OCI-LY7 (cell line): ENCODE measurements at regions not wholly inside any gene's neighbourhood (a gene's known extent, or its start where the extent isn't known, plus 50 kb on each side); places are given as distances from the start of the nearest gene placed in this dataset.

Experiments
- BruUV-seq: library from RNA; stranded (reverse); fragments of 400-500 nt; replicated peaks from 2 replicates; lab custom pipeline; 2021; lab: Mats Ljungman, UMichigan
- CTCF ChIA-PET: fragments of 300-600 bp; sonication (Branson Sonifier 250); formaldehyde crosslinking; loops from one replicate; lab custom pipeline; 2022; ENCODE audit warnings: antibody characterized with exemption; ENCODE audit not compliant: unreplicated experiment; lab: Charles Lee
- POLR2A ChIA-PET: fragments of 300-600 bp; sonication (Branson Sonifier 250); formaldehyde crosslinking; loops from one replicate; lab custom pipeline; 2022; ENCODE audit warnings: antibody characterized with exemption; lab: Charles Lee
- DNase-seq: peaks from one replicate; pipeline ENCODE4 v3.0.0-alpha.2; 2015; ENCODE audit warnings: low spot score
- H2AFZ ChIP-seq: fragments of 200-600 bp; sonication (generic), shearing (Covaris generic); 2 replicates; pipeline ENCODE4 v1.6.1; 2014; ENCODE audit warnings: mild to moderate bottlenecking, antibody characterized with exemption, low read length, moderate library complexity
- H3K27ac ChIP-seq: fragments of 200-600 bp; sonication (generic); 2 replicates; pipeline ENCODE4 v1.5.1; 2014; ENCODE audit warnings: mixed run types, low read depth, mild to moderate bottlenecking, moderate library complexity, low read length, inconsistent platforms; ENCODE audit not compliant: poor library complexity, severe bottlenecking
- H3K36me3 ChIP-seq: fragments of 200-600 bp; sonication (generic); 2 replicates; pipeline ENCODE4 v1.6.1; 2014; ENCODE audit warnings: mild to moderate bottlenecking, antibody characterized with exemption, low read length, moderate library complexity, mixed read lengths; ENCODE audit not compliant: insufficient read depth
- H3K4me1 ChIP-seq: fragments of 200-600 bp; sonication (generic); 2 replicates; pipeline ENCODE4 v1.5.1; 2014; ENCODE audit warnings: mild to moderate bottlenecking, low read length; ENCODE audit not compliant: insufficient read depth, poor library complexity, severe bottlenecking
- H3K4me2 ChIP-seq: fragments of 200-600 bp; sonication (generic); 2 replicates; pipeline ENCODE4 v1.6.1; 2014; ENCODE audit warnings: mild to moderate bottlenecking, low read length
- H3K4me3 ChIP-seq: fragments of 200-600 bp; sonication (generic); 2 replicates; pipeline ENCODE4 v1.5.1; 2014; ENCODE audit warnings: mild to moderate bottlenecking, low read depth, low read length; ENCODE audit not compliant: poor library complexity, severe bottlenecking
- H3K79me2 ChIP-seq: fragments of 200-600 bp; sonication (generic); 2 replicates; pipeline ENCODE4 v1.6.1; 2016; ENCODE audit warnings: low read depth, mild to moderate bottlenecking, low read length, moderate library complexity, mixed read lengths; ENCODE audit not compliant: insufficient read depth
- H3K9me2 ChIP-seq: fragments of 200-600 bp; sonication (generic); 2 replicates; pipeline ENCODE4 v1.6.1; 2016; ENCODE audit warnings: mild to moderate bottlenecking, low read length, mixed read lengths; ENCODE audit not compliant: insufficient read depth
- H3K9me3 ChIP-seq: fragments of 200-600 bp; sonication (generic); 2 replicates; pipeline ENCODE4 v1.6.1; 2014; ENCODE audit warnings: mild to moderate bottlenecking, mixed run types, low read length, mixed read lengths
- H4K20me1 ChIP-seq: fragments of 200-600 bp; sonication (generic); 2 replicates; pipeline ENCODE4 v1.6.1; 2014; ENCODE audit warnings: mild to moderate bottlenecking, antibody characterized with exemption, low read length, moderate library complexity, mixed read lengths; ENCODE audit not compliant: insufficient read depth
- EZH2phosphoT487 ChIP-seq: fragments of 200-600 bp; sonication (generic); IDR thresholded peaks from 2 replicates; pipeline ENCODE4 v1.6.1; 2018; ENCODE audit warnings: low read depth, borderline replicate concordance, mild to moderate bottlenecking, mixed run types, antibody characterized with exemption, low read length, moderate library complexity, mixed read lengths
- intact Hi-C: fragments of 100-400 bp; cut with micrococcal nuclease; formaldehyde crosslinking; loops from one replicate; pipeline ENCODE4 v1.10.0; 2022; ENCODE audit not compliant: unreplicated experiment
- TF ChIP-seq, protein P1 (sequence below): fragments of 200-600 bp; sonication (generic); conservative IDR thresholded peaks from 2 replicates; pipeline ENCODE4 v1.5.1; 2014; ENCODE audit warnings: mild to moderate bottlenecking, antibody characterized with exemption, low read length, moderate library complexity, mixed read lengths

DNA sequence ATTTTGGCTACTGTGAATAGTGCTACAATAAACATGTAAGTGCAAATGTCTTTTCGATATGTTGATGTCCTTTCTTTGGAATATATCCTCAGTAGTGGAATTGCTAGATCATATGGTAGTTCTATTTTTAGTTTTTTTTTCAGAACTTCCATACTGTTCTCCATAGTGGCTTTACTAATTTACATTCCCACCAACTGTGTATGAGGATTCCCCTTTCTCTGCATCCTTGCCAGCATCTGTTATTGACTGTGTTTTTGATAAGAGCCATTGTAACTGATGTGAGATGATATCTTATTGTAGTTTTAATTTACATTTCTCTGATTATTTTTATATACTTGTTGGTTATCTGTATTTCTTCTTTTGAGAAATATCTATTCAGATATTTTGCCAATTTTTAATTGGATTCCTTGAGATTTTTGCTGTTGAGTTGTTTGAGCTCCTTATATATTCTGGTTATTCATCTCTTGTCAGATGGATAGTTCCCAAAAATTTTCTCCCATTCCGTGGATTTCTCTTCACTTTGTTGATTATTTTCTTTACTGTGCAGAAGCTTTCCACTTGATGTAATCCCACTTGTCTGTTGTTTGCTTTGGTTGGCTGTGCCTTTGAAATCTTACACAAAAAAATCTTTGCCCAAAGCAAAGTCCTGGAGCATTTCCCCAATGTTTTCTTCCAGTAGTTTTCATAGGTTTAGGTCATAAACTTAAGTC lies 532.3 kb downstream of the PID1 start:
- Histone ChIP-seq H3K36me3 (no peaks in the 10 kb centered on the region), H2AFZ (no peak overlapping the region), H3K27ac (no peak overlapping the region), H3K4me3 (no peak overlapping the region), H3K9me3 (no peaks in the 10 kb centered on the region), H3K4me1 (no peaks in the 10 kb centered on the region), H3K79me2 (no peaks in the 10 kb centered on the region), H3K9me2 (no peaks in the 10 kb centered on the region), H3K4me2 (no peak overlapping the region), H4K20me1 (no peaks in the 10 kb centered on the region)
- no peak for DNase-seq
- no TSS peak for BruUV-seq
- TF ChIP-seq, protein P1, sequence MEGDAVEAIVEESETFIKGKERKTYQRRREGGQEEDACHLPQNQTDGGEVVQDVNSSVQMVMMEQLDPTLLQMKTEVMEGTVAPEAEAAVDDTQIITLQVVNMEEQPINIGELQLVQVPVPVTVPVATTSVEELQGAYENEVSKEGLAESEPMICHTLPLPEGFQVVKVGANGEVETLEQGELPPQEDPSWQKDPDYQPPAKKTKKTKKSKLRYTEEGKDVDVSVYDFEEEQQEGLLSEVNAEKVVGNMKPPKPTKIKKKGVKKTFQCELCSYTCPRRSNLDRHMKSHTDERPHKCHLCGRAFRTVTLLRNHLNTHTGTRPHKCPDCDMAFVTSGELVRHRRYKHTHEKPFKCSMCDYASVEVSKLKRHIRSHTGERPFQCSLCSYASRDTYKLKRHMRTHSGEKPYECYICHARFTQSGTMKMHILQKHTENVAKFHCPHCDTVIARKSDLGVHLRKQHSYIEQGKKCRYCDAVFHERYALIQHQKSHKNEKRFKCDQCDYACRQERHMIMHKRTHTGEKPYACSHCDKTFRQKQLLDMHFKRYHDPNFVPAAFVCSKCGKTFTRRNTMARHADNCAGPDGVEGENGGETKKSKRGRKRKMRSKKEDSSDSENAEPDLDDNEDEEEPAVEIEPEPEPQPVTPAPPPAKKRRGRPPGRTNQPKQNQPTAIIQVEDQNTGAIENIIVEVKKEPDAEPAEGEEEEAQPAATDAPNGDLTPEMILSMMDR = no peak
- no peak for TF ChIP-seq EZH2phosphoT487
- intact Hi-C loops = no loop called here
- CTCF ChIA-PET = no interaction called here
- POLR2A ChIA-PET = no interaction called here

DNA sequence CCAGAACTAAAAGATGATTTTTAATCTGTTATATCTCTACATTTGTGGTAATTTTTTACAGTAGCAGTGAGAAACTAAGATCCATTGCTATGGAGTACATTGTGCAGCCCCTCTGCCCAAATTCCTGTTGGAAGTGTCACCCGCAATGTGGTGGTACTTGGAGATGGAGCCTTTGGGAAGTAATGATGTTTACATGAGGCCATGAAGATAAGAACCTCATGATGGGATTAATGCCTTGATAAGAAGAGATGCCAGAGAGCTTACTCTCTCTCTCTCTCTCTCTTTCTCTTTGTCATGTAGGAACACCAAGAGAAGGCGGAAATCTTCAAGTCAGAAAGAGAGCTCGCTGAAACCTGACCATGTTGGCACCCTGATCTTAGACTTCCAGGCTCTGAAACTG lies 535.4 kb downstream of the PID1 start:
- no peaks in the 10 kb centered on the region for H3K9me2 ChIP-seq
- H2AFZ ChIP-seq = no peak overlapping the region
- CTCF ChIA-PET = no interaction called here
- H3K79me2 ChIP-seq = no peaks in the 10 kb centered on the region
- BruUV-seq = no TSS peak
- TF ChIP-seq, protein P1 = no peak
- TF ChIP-seq EZH2phosphoT487 = no peak
- no peak overlapping the region for H3K4me3 ChIP-seq
- DNase-seq = no peak
- H4K20me1 ChIP-seq = no peaks in the 10 kb centered on the region
- H3K4me1 ChIP-seq = no peaks in the 10 kb centered on the region
- H3K9me3 ChIP-seq = no peaks in the 10 kb centered on the region
- intact Hi-C loops = no loop called here
- H3K36me3 ChIP-seq = no peaks in the 10 kb centered on the region
- no peak overlapping the region for H3K27ac ChIP-seq
- H3K4me2 ChIP-seq = no peak overlapping the region
- POLR2A ChIA-PET = interaction anchor here (0.8 kb wide), 1 partner anchor 10 kb away, joined by 4 read pairs; no protein-coding TSS in a partner anchor

DNA sequence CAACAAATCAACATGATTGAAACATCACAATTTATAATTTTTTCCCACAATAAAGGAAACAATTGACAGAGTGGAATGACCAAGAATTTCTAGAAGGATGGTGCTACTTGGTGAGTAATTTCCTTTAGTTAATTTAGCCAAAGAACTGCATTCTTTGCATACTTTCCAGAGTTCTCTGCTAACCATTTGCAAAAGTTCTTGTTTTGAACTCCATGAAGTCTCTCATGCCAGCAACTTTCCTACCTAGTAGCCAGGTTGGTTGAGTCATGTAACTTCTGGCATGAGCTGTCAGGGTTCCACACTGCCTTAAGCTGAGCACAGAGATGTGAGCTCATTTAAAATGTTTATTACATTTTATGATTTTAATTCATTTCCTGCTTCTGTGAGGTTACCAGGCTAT lies 539.6 kb downstream of the PID1 start:
- ChIA-PET POLR2A (interaction anchor here (0.6 kb wide), 2 partner anchors 13 to 397 kb away, joined by 3 to 4 read pairs; no protein-coding TSS in a partner anchor), CTCF (no interaction called here)
- no peaks in the 10 kb centered on the region for H3K4me1 ChIP-seq
- no peaks in the 10 kb centered on the region for H3K36me3 ChIP-seq
- no peak overlapping the region for H3K27ac ChIP-seq
- TF ChIP-seq, protein P1 = no peak
- TF ChIP-seq EZH2phosphoT487 = no peak
- no peak overlapping the region for H3K4me2 ChIP-seq
- no peak for DNase-seq
- H3K9me2 ChIP-seq = no peaks in the 10 kb centered on the region
- no TSS peak for BruUV-seq
- H4K20me1 ChIP-seq = no peaks in the 10 kb centered on the region
- intact Hi-C loops = no loop called here
- no peaks in the 10 kb centered on the region for H3K9me3 ChIP-seq
- H2AFZ ChIP-seq = no peak overlapping the region
- no peaks in the 10 kb centered on the region for H3K79me2 ChIP-seq
- H3K4me3 ChIP-seq = no peak overlapping the region
